Left lung (tissue), 4 donors: ENCODE measurements at regions not wholly inside any gene's neighbourhood (a gene's known extent, or its start where the extent isn't known, plus 50 kb on each side); places are given as distances from the start of the nearest gene placed in this dataset.
A peak's percentile ranks its signal among the peaks of the same experiment; 100 is the strongest.

ENCODE experiments used
- ATAC-seq: fragments of 200-7000 bp; cut with Tn5 transposase; one replicate; pipeline ENCODE4 v1.9.1; 2020; ENCODE audit warnings: moderate library complexity
- DNase-seq, 4 donors: peaks; one replicate each; pipeline ENCODE4 v3.0.0-alpha.2; 2013 to 2020
- H3K27ac ChIP-seq, 2 donors: fragments of 200-600 bp; sonication (generic) in 1 of 2; one replicate each; pipeline versions ENCODE4 v1.5.0 to v1.8.0; 2020 to 2021
- H3K27me3 ChIP-seq, 2 donors: fragments of 200-600 bp; sonication (generic) in 1 of 2; one replicate each; pipeline versions ENCODE4 v1.5.0 to v1.8.0; 2020 to 2021
- H3K36me3 ChIP-seq, 2 donors: fragments of 200-600 bp; sonication (generic) in 1 of 2; one replicate each; pipeline versions ENCODE4 v1.5.0 to v1.8.0; 2020 to 2021
- H3K4me1 ChIP-seq, 2 donors: fragments of 200-600 bp; one replicate each; pipeline ENCODE4 v1.8.0; 2021
- H3K4me3 ChIP-seq, 2 donors: fragments of 200-600 bp; sonication (generic) in 1 of 2; one replicate each; pipeline versions ENCODE4 v1.5.0 to v1.8.0; 2020 to 2021; ENCODE audit warnings: mild to moderate bottlenecking in 1 of 2
- H3K9me3 ChIP-seq, 2 donors: fragments of 200-600 bp; sonication (generic) in 1 of 2; one replicate each; pipeline versions ENCODE4 v1.5.0 to v1.8.0; 2020 to 2021
- intact Hi-C, 2 donors: fragments of 100-400 bp; cut with DNase I; formaldehyde crosslinking; loops; one replicate each; pipeline versions ENCODE4 v1.11.2 to v1.14.2; 2022
- TF ChIP-seq, protein P1 (sequence below), 2 donors: fragments of 200-600 bp; sonication (generic) in 1 of 2; IDR thresholded peaks; one replicate each; pipeline versions ENCODE4 v1.5.0 to v1.8.0; 2021; ENCODE audit warnings: antibody characterized with exemption in 2 of 2
- donor health status: DM: no; HTN: yes; CAD: no.
- donor health status: DM: no; HTN: no; CAD: no.

DNA sequence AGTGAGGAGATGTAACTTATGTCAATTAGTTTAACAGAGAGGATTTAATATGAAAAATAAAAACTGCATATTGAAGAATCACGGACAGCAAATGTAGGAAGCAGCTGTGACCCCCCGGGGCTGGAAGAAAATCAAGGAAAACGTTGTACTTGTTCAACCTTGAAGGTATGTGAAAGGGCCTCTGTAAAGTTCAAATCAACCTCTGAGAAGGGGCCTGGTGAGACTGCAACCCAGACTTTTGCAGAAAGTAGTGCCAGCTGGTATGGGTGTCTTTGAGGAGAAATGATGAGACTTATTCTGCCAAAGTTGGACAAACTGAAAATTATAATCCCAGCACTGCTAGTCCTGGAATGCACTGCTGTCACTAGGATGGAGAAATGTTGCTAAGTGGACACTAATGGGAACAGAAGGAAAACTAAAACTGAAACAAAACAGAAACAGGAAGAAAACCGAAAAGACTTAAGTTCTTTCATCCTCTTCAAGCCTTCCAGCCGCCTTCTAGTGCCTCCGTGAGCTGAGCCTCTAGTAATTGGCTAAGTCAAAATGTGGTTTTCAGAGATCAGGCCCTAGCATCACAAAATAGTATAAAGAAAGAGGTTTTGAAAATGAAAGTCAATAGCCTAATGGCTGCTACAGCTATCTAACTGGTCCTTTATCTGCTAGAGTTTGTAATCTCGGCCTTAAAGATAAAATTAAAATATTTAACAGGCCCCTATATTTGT lies 253.7 kb upstream of the SORCS1 start:
- no peaks in the 10 kb centered on the region for H3K36me3 ChIP-seq
- no peak overlapping the region for H3K4me3 ChIP-seq
- DNase-seq (no peak), ATAC-seq (no peak)
- no peaks in the 10 kb centered on the region for H3K4me1 ChIP-seq
- intact Hi-C loops = no loop called here
- no peaks in the 10 kb centered on the region for H3K9me3 ChIP-seq
- no peaks in the 10 kb centered on the region for H3K27me3 ChIP-seq
- no peak overlapping the region for H3K27ac ChIP-seq
- TF ChIP-seq, protein P1, sequence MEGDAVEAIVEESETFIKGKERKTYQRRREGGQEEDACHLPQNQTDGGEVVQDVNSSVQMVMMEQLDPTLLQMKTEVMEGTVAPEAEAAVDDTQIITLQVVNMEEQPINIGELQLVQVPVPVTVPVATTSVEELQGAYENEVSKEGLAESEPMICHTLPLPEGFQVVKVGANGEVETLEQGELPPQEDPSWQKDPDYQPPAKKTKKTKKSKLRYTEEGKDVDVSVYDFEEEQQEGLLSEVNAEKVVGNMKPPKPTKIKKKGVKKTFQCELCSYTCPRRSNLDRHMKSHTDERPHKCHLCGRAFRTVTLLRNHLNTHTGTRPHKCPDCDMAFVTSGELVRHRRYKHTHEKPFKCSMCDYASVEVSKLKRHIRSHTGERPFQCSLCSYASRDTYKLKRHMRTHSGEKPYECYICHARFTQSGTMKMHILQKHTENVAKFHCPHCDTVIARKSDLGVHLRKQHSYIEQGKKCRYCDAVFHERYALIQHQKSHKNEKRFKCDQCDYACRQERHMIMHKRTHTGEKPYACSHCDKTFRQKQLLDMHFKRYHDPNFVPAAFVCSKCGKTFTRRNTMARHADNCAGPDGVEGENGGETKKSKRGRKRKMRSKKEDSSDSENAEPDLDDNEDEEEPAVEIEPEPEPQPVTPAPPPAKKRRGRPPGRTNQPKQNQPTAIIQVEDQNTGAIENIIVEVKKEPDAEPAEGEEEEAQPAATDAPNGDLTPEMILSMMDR (IDR thresholded peaks at IDR 0.05) = no peak

DNA sequence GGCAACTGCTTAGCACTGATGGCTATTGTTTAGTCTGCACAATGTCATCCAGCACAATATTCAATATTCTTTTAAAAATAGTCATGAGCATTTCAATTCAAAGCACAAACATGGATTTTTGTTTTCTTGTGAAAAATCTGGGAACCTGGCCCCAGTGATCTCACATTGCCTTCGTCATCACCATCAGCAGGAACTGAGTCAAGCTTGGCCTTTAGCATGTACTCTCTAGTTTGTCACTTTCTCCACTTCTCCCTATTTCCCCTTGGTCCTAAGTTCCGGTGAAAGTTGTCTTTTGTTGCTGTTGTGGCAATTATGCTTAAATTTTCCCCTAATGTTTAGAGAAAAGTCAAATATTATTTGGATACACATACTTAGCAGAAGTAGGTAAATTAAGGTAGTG lies 252.9 kb upstream of the SORCS1 start:
- Histone ChIP-seq H3K4me3 (no peak overlapping the region), H3K27ac (no peak overlapping the region), H3K4me1 (no peaks in the 10 kb centered on the region), H3K27me3 (no peaks in the 10 kb centered on the region), H3K9me3 (no peaks in the 10 kb centered on the region), H3K36me3 (no peaks in the 10 kb centered on the region)
- no peak for DNase-seq
- no peak for ATAC-seq
- TF ChIP-seq, protein P1 (IDR thresholded peaks at IDR 0.05) = no peak
- intact Hi-C loops = no loop called here

- H3K9me3 ChIP-seq = no peaks in the 10 kb centered on the region
- no peaks in the 10 kb centered on the region for H3K27me3 ChIP-seq
- intact Hi-C loops = no loop called here
- no peaks in the 10 kb centered on the region for H3K4me1 ChIP-seq
- no peak overlapping the region for H3K4me3 ChIP-seq
- no peaks in the 10 kb centered on the region for H3K36me3 ChIP-seq
- no peak overlapping the region for H3K27ac ChIP-seq
- TF ChIP-seq, protein P1 (IDR thresholded peaks at IDR 0.05) = no peak
- no peak for DNase-seq
- ATAC-seq = no peak
These were observed 250.9 kb upstream of the SORCS1 start for GRCh38 chr10:107415446-107415845.

- H3K4me3 ChIP-seq = no peak overlapping the region
- H3K9me3 ChIP-seq = no peaks in the 10 kb centered on the region
- no peaks in the 10 kb centered on the region for H3K27me3 ChIP-seq
- DNase-seq (no peak), ATAC-seq (no peak)
- H3K36me3 ChIP-seq = no peaks in the 10 kb centered on the region
- TF ChIP-seq, protein P1 (IDR thresholded peaks at IDR 0.05) = no peak
- intact Hi-C loops = no loop called here
- no peak overlapping the region for H3K27ac ChIP-seq
- no peaks in the 10 kb centered on the region for H3K4me1 ChIP-seq
These were observed 249.5 kb upstream of the SORCS1 start for GRCh38 chr10:107413971-107414370.

DNA sequence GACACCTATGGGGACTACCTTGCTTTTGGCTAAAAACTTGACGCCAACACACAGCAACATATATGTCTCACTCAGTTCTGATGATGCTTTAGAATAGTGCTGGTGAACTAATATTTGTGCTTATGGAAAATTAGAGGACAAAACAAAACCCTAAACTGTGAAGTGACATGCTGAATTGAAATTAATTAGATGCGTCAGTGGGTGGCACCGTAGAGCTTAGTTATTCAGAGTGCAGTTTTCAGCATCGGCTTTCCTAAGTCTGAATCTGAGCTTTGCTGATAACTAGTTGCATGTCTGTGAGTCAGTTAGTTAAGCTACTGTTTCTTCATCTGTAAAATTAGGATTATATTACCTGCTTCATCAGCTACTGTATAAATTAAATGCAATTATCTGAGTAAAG lies 245.0 kb upstream of the SORCS1 start:
- Histone ChIP-seq H3K4me1 (no peaks in the 10 kb centered on the region), H3K27ac (no peak overlapping the region), H3K27me3 (no peaks in the 10 kb centered on the region), H3K4me3 (no peak overlapping the region), H3K36me3 (no peaks in the 10 kb centered on the region), H3K9me3 (no peaks in the 10 kb centered on the region)
- intact Hi-C loops = no loop called here
- TF ChIP-seq, protein P1 (IDR thresholded peaks at IDR 0.05) = no peak
- DNase-seq (peak in 2 of 4 donors; percentile 3 to 18), ATAC-seq (peak; percentile 52)
